Cardiac muscle cell (in vitro differentiated cells and primary cell): ENCODE measurements at regions not wholly inside any gene's neighbourhood (a gene's known extent, or its start where the extent isn't known, plus 50 kb on each side); places are given as distances from the start of the nearest gene placed in this dataset.

Experiments
- DNase-seq, 2 donors: peaks; one replicate each; pipeline versions ENCODE4 v3.0.0 to v3.0.0-alpha.2; 2010 to 2017; ENCODE audit warnings: low read depth in 1 of 2, low spot score in 1 of 2
- H3K27ac ChIP-seq: fragments of 200-600 bp; sonication (generic); 2 replicates; pipeline ENCODE4 v1.5.1; 2016
- H3K27me3 ChIP-seq: fragments of 200-600 bp; sonication (generic); 2 replicates; pipeline ENCODE4 v1.6.0; 2016; ENCODE audit warnings: control low read depth
- H3K36me3 ChIP-seq: fragments of 200-600 bp; sonication (generic); 2 replicates; pipeline ENCODE4 v1.5.1; 2016; ENCODE audit warnings: control low read depth
- H3K4me1 ChIP-seq: fragments of 200-600 bp; sonication (generic); 2 replicates; pipeline ENCODE4 v1.8.1; 2017; ENCODE audit warnings: low read depth, mild to moderate bottlenecking, mixed run types
- H3K4me3 ChIP-seq: fragments of 200-600 bp; sonication (generic); 2 replicates; pipeline ENCODE4 v1.5.1; 2016; ENCODE audit warnings: mild to moderate bottlenecking
- H3K9me3 ChIP-seq: fragments of 200-600 bp; sonication (generic); 2 replicates; pipeline ENCODE4 v1.5.1; 2017; ENCODE audit warnings: low read depth, mild to moderate bottlenecking, control low read depth
- CTCF ChIP-seq: IDR thresholded peaks from 2 replicates; pipeline ENCODE4 v1.5.1; 2012; ENCODE audit warnings: low read depth, mild to moderate bottlenecking, low read length

GRCh38 chr15:93479715-93480114 lies 390.7 kb upstream of the RGMA start:
- Histone ChIP-seq H3K4me3 (no peak overlapping the region), H3K9me3 (no peaks in the 10 kb centered on the region), H3K27ac (no peak overlapping the region), H3K36me3 (no peaks in the 10 kb centered on the region), H3K27me3 (peaks cover 5% of the 10 kb centered on the region), H3K4me1 (no peaks in the 10 kb centered on the region)
- TF ChIP-seq CTCF = no peak
- no peak for DNase-seq

DNA sequence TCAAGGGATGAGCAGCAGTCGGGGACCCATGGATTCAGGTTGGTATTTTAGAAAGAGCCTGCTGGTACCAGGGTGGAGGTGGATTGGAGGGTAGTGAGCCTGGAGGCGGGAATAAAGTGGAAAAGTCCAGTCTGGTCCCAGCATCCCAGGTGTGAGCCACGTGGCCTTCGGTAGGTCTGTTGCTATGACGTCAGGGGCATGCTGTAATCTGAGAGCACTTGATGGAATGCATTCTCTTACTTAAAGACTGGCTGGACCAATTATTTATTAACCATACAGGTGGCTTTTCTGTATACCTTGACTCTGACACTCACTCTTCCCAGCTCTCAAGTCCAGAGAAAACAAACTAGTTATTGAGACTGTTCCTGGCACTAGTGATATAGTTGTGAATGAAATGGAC lies 389.9 kb upstream of the RGMA start:
- no peaks in the 10 kb centered on the region for H3K4me1 ChIP-seq
- TF ChIP-seq CTCF = no peak
- H3K9me3 ChIP-seq = no peaks in the 10 kb centered on the region
- H3K27ac ChIP-seq = no peak overlapping the region
- peaks cover 5% of the 10 kb centered on the region for H3K27me3 ChIP-seq
- H3K4me3 ChIP-seq = no peak overlapping the region
- no peaks in the 10 kb centered on the region for H3K36me3 ChIP-seq
- no peak for DNase-seq

- Histone ChIP-seq H3K4me1 (no peaks in the 10 kb centered on the region), H3K36me3 (no peaks in the 10 kb centered on the region), H3K27ac (no peak overlapping the region), H3K9me3 (no peaks in the 10 kb centered on the region), H3K27me3 (peaks cover 5% of the 10 kb centered on the region), H3K4me3 (no peak overlapping the region)
- DNase-seq = no peak
- TF ChIP-seq CTCF = no peak
These were observed 388.7 kb upstream of the RGMA start for GRCh38 chr15:93477721-93478120.

GRCh38 chr15:93477188-93477587 lies 388.2 kb upstream of the RGMA start:
- Histone ChIP-seq H3K27ac (no peak overlapping the region), H3K9me3 (no peaks in the 10 kb centered on the region), H3K4me1 (no peaks in the 10 kb centered on the region), H3K4me3 (no peak overlapping the region), H3K36me3 (no peaks in the 10 kb centered on the region), H3K27me3 (peaks cover 5% of the 10 kb centered on the region)
- DNase-seq = no peak
- TF ChIP-seq CTCF = no peak

- H3K27ac ChIP-seq = no peak overlapping the region
- no peak for TF ChIP-seq CTCF
- DNase-seq = no peak
- H3K9me3 ChIP-seq = no peaks in the 10 kb centered on the region
- H3K36me3 ChIP-seq = no peaks in the 10 kb centered on the region
- H3K27me3 ChIP-seq = peaks cover 5% of the 10 kb centered on the region
- H3K4me1 ChIP-seq = no peaks in the 10 kb centered on the region
- no peak overlapping the region for H3K4me3 ChIP-seq
These were observed 387.6 kb upstream of the RGMA start for GRCh38 chr15:93476491-93477177.

DNA sequence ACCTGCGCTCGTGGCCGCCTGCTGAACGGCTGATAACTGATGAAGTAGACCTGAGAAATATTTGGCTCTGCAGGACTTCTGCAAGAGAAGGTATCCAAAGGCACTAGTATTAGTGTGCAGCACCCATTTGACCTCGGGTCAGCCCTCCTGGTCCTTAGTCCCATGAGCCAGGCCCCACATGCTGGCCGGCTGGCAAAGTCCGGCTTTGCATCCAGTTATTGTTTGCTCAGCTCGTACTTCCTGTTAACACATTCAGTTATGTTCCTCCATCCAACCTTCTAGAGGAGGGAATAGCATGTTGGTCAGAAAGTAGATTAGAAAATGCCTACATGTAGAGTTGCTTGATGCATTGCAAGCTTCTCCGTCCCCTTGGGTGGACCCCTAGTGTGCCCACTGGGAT lies 385.7 kb upstream of the RGMA start:
- Histone ChIP-seq H3K9me3 (no peaks in the 10 kb centered on the region), H3K36me3 (no peaks in the 10 kb centered on the region), H3K4me3 (no peak overlapping the region), H3K27me3 (peaks cover 5% of the 10 kb centered on the region), H3K27ac (no peak overlapping the region), H3K4me1 (no peaks in the 10 kb centered on the region)
- no peak for DNase-seq
- TF ChIP-seq CTCF = no peak
